ENCODE measurements at regions not wholly inside any gene's neighbourhood (a gene's known extent, or its start where the extent isn't known, plus 50 kb on each side); places are given as distances from the start of the nearest gene placed in this dataset.

- no peak for TF ChIP-seq CTCF (conservative IDR thresholded peaks at IDR 0.05; ENCODE audit: low read depth in 2 of 2)
- TF ChIP-seq JUNB (IDR thresholded peaks at IDR 0.05; ENCODE audit: unreplicated experiment) = no peak
- no peak for TF ChIP-seq EZH2phosphoT487 (IDR thresholded peaks at IDR 0.05; ENCODE audit: unreplicated experiment)
- TF ChIP-seq ETS1 (IDR thresholded peaks at IDR 0.05) = no peak
- TF ChIP-seq CREB1 (CRISPR knock-in tag; IDR thresholded peaks at IDR 0.05; ENCODE audit: low read depth) = no peak
These were observed 513.0 kb upstream of the ADAMTS16 start (continued) for GRCh38 chr5:4627131-4627530.

- Mint-ChIP-seq H3K36me3 (ENCODE audit: low read depth) (no peaks in the 10 kb centered on the region), H3K27ac (no peak overlapping the region), H3K9me3 (no peaks in the 10 kb centered on the region), H3K27me3 (ENCODE audit: insufficient read depth, low read depth, poor library complexity) (no peaks in the 10 kb centered on the region), H3K4me1 (peaks cover 8% of the 10 kb centered on the region), H3K4me3 (no peak overlapping the region)
- peaks cover under 1% of the 10 kb centered on the region; the same call in 1 of the 2 replicates for H3K4me1 ChIP-seq (ENCODE audit: insufficient read depth)
- no peak overlapping the region for H3K4me2 ChIP-seq
- DNase-seq (ENCODE audit: low spot score) (no peak), ATAC-seq (no peak)
- H3K36me3 ChIP-seq (ENCODE audit: insufficient read depth) = no peaks in the 10 kb centered on the region
- H3K27me3 ChIP-seq (ENCODE audit: insufficient read depth) = no peaks in the 10 kb centered on the region
- H3K9me2 ChIP-seq (ENCODE audit: insufficient read depth) = no peaks in the 10 kb centered on the region
- no peak overlapping the region for H3K27ac ChIP-seq (ENCODE audit: low read depth)
- H2AFZ ChIP-seq = no peak overlapping the region
- no peaks in the 10 kb centered on the region for H3F3A ChIP-seq (replicated peaks; ENCODE audit: low read depth)
- H3K4me3 ChIP-seq = no peak overlapping the region
- no peaks in the 10 kb centered on the region for H3K79me2 ChIP-seq (replicated peaks; ENCODE audit: insufficient read depth)
- no peaks in the 10 kb centered on the region for H4K20me1 ChIP-seq (replicated peaks; ENCODE audit: insufficient read depth)
- TF ChIP-seq EZH2phosphoT487 (IDR thresholded peaks at IDR 0.05; ENCODE audit: unreplicated experiment) (no peak), ZNF331 (CRISPR knock-in tag; IDR thresholded peaks at IDR 0.05; ENCODE audit: low read depth) (no peak), STAT1 (IDR thresholded peaks at IDR 0.05; ENCODE audit: unreplicated experiment) (no peak), NANOG (IDR thresholded peaks at IDR 0.05; ENCODE audit: borderline replicate concordance) (no peak), ZNF114 (CRISPR knock-in tag; IDR thresholded peaks at IDR 0.05) (no peak), ETS1 (IDR thresholded peaks at IDR 0.05) (no peak), REST (IDR thresholded peaks at IDR 0.05; ENCODE audit: unreplicated experiment) (no peak), EZH2 (IDR thresholded peaks at IDR 0.05; ENCODE audit: low read depth, unreplicated experiment) (no peak), CTCF (conservative IDR thresholded peaks at IDR 0.05; ENCODE audit: low read depth in 2 of 2) (no peak), JUNB (IDR thresholded peaks at IDR 0.05; ENCODE audit: unreplicated experiment) (no peak), CREB1 (CRISPR knock-in tag; IDR thresholded peaks at IDR 0.05; ENCODE audit: low read depth) (no peak)
These were observed 512.2 kb upstream of the ADAMTS16 start for GRCh38 chr5:4627929-4628328.

All from GM23338 (cell line).